SU-DHL-6 (cell line): ENCODE measurements at regions not wholly inside any gene's neighbourhood (a gene's known extent, or its start where the extent isn't known, plus 50 kb on each side); places are given as distances from the start of the nearest gene placed in this dataset.

ENCODE experiments used
- CTCF ChIP-seq: fragments of 200-600 bp; sonication (generic); IDR thresholded peaks from one replicate; pipeline ENCODE4 v1.5.1; 2017; ENCODE audit warnings: antibody characterized with exemption, mild to moderate bottlenecking, low read length, moderate library complexity; ENCODE audit not compliant: insufficient read depth, poor library complexity, severe bottlenecking
- EZH2phosphoT487 ChIP-seq: fragments of 200-600 bp; sonication (generic), shearing (Covaris generic); conservative IDR thresholded peaks from 2 replicates; pipeline ENCODE4 v1.6.1; 2018; ENCODE audit warnings: mild to moderate bottlenecking, antibody characterized with exemption, low read length, moderate library complexity, mixed read lengths

GRCh38 chr1:193348091-193348768 is 161.8 kb upstream of the B3GALT2 start:
- no peak for TF ChIP-seq EZH2phosphoT487
- TF ChIP-seq CTCF: no peak
